HCT116 (cell line): ENCODE measurements at regions not wholly inside any gene's neighbourhood (a gene's known extent, or its start where the extent isn't known, plus 50 kb on each side); places are given as distances from the start of the nearest gene placed in this dataset.

Experiments
- ATAC-seq: fragments of 200-7000 bp; cut with Tn5 transposase; 2 replicates; pipeline ENCODE4 v1.9.1; 2020; ENCODE audit warnings: mild to moderate bottlenecking, moderate library complexity
- BruUV-seq: library from RNA; stranded (reverse); fragments of 400-500 nt; replicated peaks from 2 replicates; lab custom pipeline; 2021; lab: Mats Ljungman, UMichigan
- CTCF ChIA-PET: fragments of 300-600 bp; sonication (Branson Sonifier 250); formaldehyde crosslinking; loops from one replicate; lab custom pipeline; 2021; ENCODE audit warnings: antibody characterized with exemption; lab: Charles Lee
- POLR2A ChIA-PET: fragments of 300-600, 350-600 bp; sonication (Branson Sonifier 250); formaldehyde crosslinking; loops from one replicate; lab custom pipeline; 2021; ENCODE audit warnings: antibody characterized with exemption; lab: Charles Lee
- RAD21 ChIA-PET, 2 experiments: fragments of 300-600 bp; sonication (Branson Sonifier 250); formaldehyde crosslinking; loops; one replicate each; lab custom pipeline; 2023; ENCODE audit warnings: low total read pairs in 2 of 2; ENCODE audit not compliant: uncharacterized antibody in 2 of 2, unreplicated experiment in 2 of 2, low non-redundant PET in 1 of 2; lab: Charles Lee
- DNase-seq: peaks from one replicate; pipeline ENCODE4 v3.0.0-alpha.2; 2010; ENCODE audit warnings: low read depth, low spot score
- H2AFZ ChIP-seq: fragments of 200-600 bp; shearing (Covaris generic), sonication (generic); 2 replicates; pipeline ENCODE4 v1.6.1; 2017; ENCODE audit warnings: low read depth, mixed run types, mixed read lengths, antibody characterized with exemption, low read length; ENCODE audit not compliant: poor library complexity, severe bottlenecking
- H3K27ac ChIP-seq: 2 replicates; pipeline ENCODE4 v1.5.1; 2012; ENCODE audit warnings: low read depth, low read length
- H3K27me3 ChIP-seq: fragments of 200-600 bp; sonication (generic); 2 replicates; pipeline ENCODE4 v1.6.1; 2016; ENCODE audit warnings: mixed run types, low read length, mixed read lengths; ENCODE audit not compliant: insufficient read depth
- H3K36me3 ChIP-seq, 2 experiments: fragments of 200-500 bp in 1 of 2; fragments of 200-600 bp in 1 of 2; sonication (Bioruptor generic) in 1 of 2; sonication (generic) in 1 of 2; 2 replicates each; pipeline versions ENCODE4 v1.5.1 to v1.6.1; 2014 to 2016; ENCODE audit warnings: low read length in 2 of 2, inconsistent platforms in 1 of 2, mixed read lengths in 1 of 2, mixed run types in 1 of 2; ENCODE audit not compliant: insufficient read depth in 2 of 2, control insufficient read depth in 1 of 2
- H3K4me1 ChIP-seq, 2 experiments: fragments of 200-600 bp in 1 of 2; sonication (generic) in 1 of 2; 2 replicates each; pipeline versions ENCODE4 v1.5.1 to v1.6.1; 2012 to 2017; ENCODE audit warnings: low read length in 2 of 2, inconsistent platforms in 1 of 2, mild to moderate bottlenecking in 1 of 2, mixed read lengths in 1 of 2, mixed run types in 1 of 2, moderate library complexity in 1 of 2; ENCODE audit not compliant: insufficient read depth in 2 of 2, control insufficient read depth in 1 of 2
- H3K4me2 ChIP-seq: fragments of 200-600 bp; sonication (generic); 2 replicates; pipeline ENCODE4 v1.6.1; 2017; ENCODE audit warnings: mixed run types, low read length, mixed read lengths
- H3K4me3 ChIP-seq, 2 experiments: fragments of 200-600 bp in 1 of 2; sonication (generic) in 1 of 2; replicated peaks in 1 of 2; 2 replicates each; pipeline ENCODE4 v1.5.1; 2011 to 2016; ENCODE audit warnings: low read length in 2 of 2, control low read depth in 1 of 2, low read depth in 1 of 2, mild to moderate bottlenecking in 1 of 2, mixed read lengths in 1 of 2, mixed run types in 1 of 2
- H3K79me2 ChIP-seq: fragments of 200-600 bp; sonication (generic); 2 replicates; pipeline ENCODE4 v1.6.1; 2017; ENCODE audit warnings: mild to moderate bottlenecking, mixed run types, low read length, moderate library complexity, mixed read lengths; ENCODE audit not compliant: insufficient read depth
- H3K9ac ChIP-seq: fragments of 200-600 bp; sonication (generic); 2 replicates; pipeline ENCODE4 v1.6.1; 2016; ENCODE audit warnings: low read length, mixed read lengths
- H3K9me2 ChIP-seq: fragments of 200-600 bp; sonication (generic), shearing (Covaris generic); 2 replicates; pipeline ENCODE4 v1.6.1; 2017; ENCODE audit warnings: mixed run types, mild to moderate bottlenecking, moderate library complexity; ENCODE audit not compliant: insufficient read depth
- H3K9me3 ChIP-seq, 2 experiments: fragments of 200-500 bp in 1 of 2; fragments of 200-600 bp in 1 of 2; sonication (Bioruptor generic) in 1 of 2; sonication (generic) in 1 of 2; 2 replicates each; pipeline ENCODE4 v1.6.1; 2014 to 2017; ENCODE audit warnings: low read length in 2 of 2, mixed read lengths in 2 of 2, inconsistent platforms in 1 of 2, low read depth in 1 of 2, mild to moderate bottlenecking in 1 of 2, mixed run types in 1 of 2, moderate library complexity in 1 of 2; ENCODE audit not compliant: control insufficient read depth in 1 of 2, insufficient read depth in 1 of 2
- H4K20me1 ChIP-seq: fragments of 200-600 bp; sonication (generic), shearing (Covaris generic); 2 replicates; pipeline ENCODE4 v1.6.1; 2017; ENCODE audit warnings: mixed run types, mild to moderate bottlenecking, moderate library complexity; ENCODE audit not compliant: insufficient read depth
- CBX3 ChIP-seq: IDR thresholded peaks from 2 replicates; pipeline ENCODE4 v1.6.1; 2012; ENCODE audit warnings: low read depth
- EGR1 ChIP-seq: IDR thresholded peaks from 2 replicates; pipeline ENCODE4 v1.6.1; 2012; ENCODE audit warnings: low read depth
- EZH2 ChIP-seq: fragments of 200-600 bp; sonication (generic); IDR thresholded peaks from 2 replicates; pipeline ENCODE4 v1.6.1; 2017; ENCODE audit warnings: antibody characterized with exemption, mixed run types
- EZH2phosphoT487 ChIP-seq: fragments of 200-600 bp; IDR thresholded peaks from 2 replicates; pipeline ENCODE4 v1.6.1; 2018; ENCODE audit warnings: antibody characterized with exemption, borderline replicate concordance
- JUND ChIP-seq: IDR thresholded peaks from 2 replicates; pipeline ENCODE4 v1.6.1; 2012
- POLR2A ChIP-seq: IDR thresholded peaks from 2 replicates; pipeline ENCODE4 v1.7.0; 2011; ENCODE audit warnings: borderline replicate concordance; ENCODE audit not compliant: insufficient read depth, insufficient read length; ENCODE audit errors: extremely low read depth
- SIN3A ChIP-seq: IDR thresholded peaks from 2 replicates; pipeline ENCODE4 v1.6.1; 2012; ENCODE audit warnings: low read depth
- SP1 ChIP-seq: IDR thresholded peaks from 2 replicates; pipeline ENCODE4 v1.6.1; 2012; ENCODE audit warnings: low read depth
- SRF ChIP-seq: IDR thresholded peaks from 2 replicates; pipeline ENCODE4 v1.6.1; 2012; ENCODE audit warnings: low read depth
- TCF7L2 ChIP-seq: IDR thresholded peaks from 2 replicates; pipeline ENCODE4 v1.7.0; 2011; ENCODE audit warnings: borderline replicate concordance, inconsistent platforms; ENCODE audit not compliant: insufficient read depth, insufficient read length; ENCODE audit errors: extremely low read depth
- YY1 ChIP-seq: IDR thresholded peaks from 2 replicates; pipeline ENCODE4 v1.6.1; 2011; ENCODE audit warnings: low read length, low read depth, moderate library complexity, mild to moderate bottlenecking; ENCODE audit not compliant: insufficient replicate concordance; ENCODE audit errors: extremely low read depth
- ZFX ChIP-seq: fragments of 450-650 bp; IDR thresholded peaks from 2 replicates; pipeline ENCODE4 v1.6.1; 2017
- ZNF274 ChIP-seq: fragments of 200-500 bp; sonication (Bioruptor generic); IDR thresholded peaks from 2 replicates; pipeline ENCODE4 v1.6.1; 2014; ENCODE audit warnings: mild to moderate bottlenecking, low read depth, low read length, inconsistent platforms
- intact Hi-C: fragments of 100-400 bp; cut with micrococcal nuclease; formaldehyde crosslinking; loops from 2 replicates; pipeline ENCODE4 v1.10.0; 2022
- TF ChIP-seq, protein P1 (sequence below): IDR thresholded peaks from 2 replicates; pipeline ENCODE4 v1.6.1; 2011; ENCODE audit warnings: mild to moderate bottlenecking, low read length, moderate library complexity; ENCODE audit not compliant: insufficient replicate concordance; ENCODE audit errors: extremely low read depth
- TF ChIP-seq, protein P2 (sequence below): IDR thresholded peaks from 2 replicates; pipeline ENCODE4 v1.6.1; 2012

DNA sequence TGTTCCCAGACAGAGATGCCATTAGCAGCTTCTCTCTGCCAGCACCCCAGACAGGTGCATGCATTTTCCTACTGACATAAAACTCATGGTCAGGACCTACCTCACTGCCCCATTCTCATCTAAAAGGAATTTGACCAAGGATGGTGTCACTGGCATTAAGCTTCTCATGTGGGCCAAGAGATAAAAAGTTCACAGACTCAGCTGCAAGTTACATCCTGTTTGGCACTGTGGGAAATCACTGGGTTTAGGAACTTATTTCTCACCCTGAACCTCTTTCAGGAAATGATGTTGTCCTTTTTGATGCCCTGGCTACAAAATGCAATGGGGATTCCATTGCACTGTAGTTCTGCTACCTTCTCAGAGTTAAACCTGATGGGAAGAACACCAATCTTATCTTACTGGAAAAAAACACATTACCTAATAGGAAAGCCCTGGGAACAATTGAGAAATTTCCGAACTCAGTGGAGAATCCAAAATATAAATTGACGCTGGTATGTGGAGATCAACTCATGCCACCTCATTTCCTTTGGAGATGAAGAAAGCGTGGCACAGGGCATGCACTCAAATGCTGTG is 252.1 kb upstream of the COPS8 start:
- Histone ChIP-seq H3K9me2 (no peaks in the 10 kb centered on the region), H3K36me3 (no peaks in the 10 kb centered on the region), H4K20me1 (no peaks in the 10 kb centered on the region), H3K79me2 (no peaks in the 10 kb centered on the region), H3K4me1 (no peaks in the 10 kb centered on the region), H3K9ac (no peak overlapping the region), H3K9me3 (no peaks in the 10 kb centered on the region), H3K27me3 (peaks cover 30% of the 10 kb centered on the region), H2AFZ (no peak overlapping the region), H3K4me2 (no peak overlapping the region), H3K27ac (no peak overlapping the region), H3K4me3 (no peak overlapping the region)
- no TSS peak for BruUV-seq
- intact Hi-C loops, result no loop called here
- ChIA-PET POLR2A (no interaction called here), CTCF (no interaction called here), RAD21 (no interaction called here)
- no peak for ATAC-seq
- TF ChIP-seq CBX3 (no peak), JUND (no peak), SRF (no peak), EZH2 (no peak), EZH2phosphoT487 (no peak), ZNF274 (no peak), SP1 (no peak)
- TF ChIP-seq, protein P1, sequence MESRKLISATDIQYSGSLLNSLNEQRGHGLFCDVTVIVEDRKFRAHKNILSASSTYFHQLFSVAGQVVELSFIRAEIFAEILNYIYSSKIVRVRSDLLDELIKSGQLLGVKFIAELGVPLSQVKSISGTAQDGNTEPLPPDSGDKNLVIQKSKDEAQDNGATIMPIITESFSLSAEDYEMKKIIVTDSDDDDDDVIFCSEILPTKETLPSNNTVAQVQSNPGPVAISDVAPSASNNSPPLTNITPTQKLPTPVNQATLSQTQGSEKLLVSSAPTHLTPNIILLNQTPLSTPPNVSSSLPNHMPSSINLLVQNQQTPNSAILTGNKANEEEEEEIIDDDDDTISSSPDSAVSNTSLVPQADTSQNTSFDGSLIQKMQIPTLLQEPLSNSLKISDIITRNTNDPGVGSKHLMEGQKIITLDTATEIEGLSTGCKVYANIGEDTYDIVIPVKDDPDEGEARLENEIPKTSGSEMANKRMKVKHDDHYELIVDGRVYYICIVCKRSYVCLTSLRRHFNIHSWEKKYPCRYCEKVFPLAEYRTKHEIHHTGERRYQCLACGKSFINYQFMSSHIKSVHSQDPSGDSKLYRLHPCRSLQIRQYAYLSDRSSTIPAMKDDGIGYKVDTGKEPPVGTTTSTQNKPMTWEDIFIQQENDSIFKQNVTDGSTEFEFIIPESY, result no peak
- DNase-seq, result no peak

DNA sequence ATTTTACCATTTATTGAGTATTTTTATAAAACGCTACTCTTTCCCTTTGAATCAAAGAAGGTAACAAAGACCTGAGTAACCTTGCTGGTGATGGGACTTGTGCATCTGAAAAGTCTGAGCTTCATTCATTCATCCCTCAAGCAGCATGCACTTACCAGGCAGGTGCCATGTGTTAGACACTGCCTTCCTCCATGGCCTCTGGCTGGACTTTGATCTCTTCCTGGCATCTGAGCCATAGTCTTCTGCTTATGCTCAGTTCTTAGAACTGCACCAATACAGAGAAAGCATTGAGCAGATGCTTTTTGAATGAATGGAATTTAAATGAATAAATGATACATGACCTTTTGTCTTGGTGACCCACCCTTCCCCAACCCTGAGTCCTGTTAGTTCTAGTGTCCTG is 251.4 kb upstream of the COPS8 start:
- TF ChIP-seq YY1 (no peak), ZNF274 (no peak), ZFX (no peak), SIN3A (no peak), TCF7L2 (no peak), EZH2phosphoT487 (no peak), SP1 (no peak), POLR2A (no peak), SRF (no peak), EGR1 (no peak)
- TF ChIP-seq, protein P2, sequence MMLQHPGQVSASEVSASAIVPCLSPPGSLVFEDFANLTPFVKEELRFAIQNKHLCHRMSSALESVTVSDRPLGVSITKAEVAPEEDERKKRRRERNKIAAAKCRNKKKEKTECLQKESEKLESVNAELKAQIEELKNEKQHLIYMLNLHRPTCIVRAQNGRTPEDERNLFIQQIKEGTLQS, result no peak
- ChIA-PET POLR2A (no interaction called here), CTCF (no interaction called here), RAD21 (no interaction called here)
- Histone ChIP-seq H3K27ac (no peak overlapping the region), H4K20me1 (no peaks in the 10 kb centered on the region), H2AFZ (no peak overlapping the region), H3K36me3 (no peaks in the 10 kb centered on the region), H3K9ac (no peak overlapping the region), H3K9me2 (no peaks in the 10 kb centered on the region), H3K4me2 (no peak overlapping the region), H3K4me1 (no peaks in the 10 kb centered on the region), H3K9me3 (no peaks in the 10 kb centered on the region), H3K4me3 (no peak overlapping the region), H3K79me2 (no peaks in the 10 kb centered on the region), H3K27me3 (peaks cover 23% of the 10 kb centered on the region; the same call in 1 of the 2 replicates)
- intact Hi-C loops, result no loop called here
- DNase-seq (no peak), ATAC-seq (no peak)
- BruUV-seq, result no TSS peak
